GM19239 (cell line): ENCODE measurements at regions not wholly inside any gene's neighbourhood (a gene's known extent, or its start where the extent isn't known, plus 50 kb on each side); places are given as distances from the start of the nearest gene placed in this dataset.
"Not testable (repeated sequence)": the region's sequence is repeated elsewhere in the genome, so short reads cannot be mapped to it uniquely, and the experiment has no call there.

ENCODE experiments used
- DNase-seq: peaks from one replicate; pipeline ENCODE4 v3.0.0; 2011; ENCODE audit warnings: low spot score; ENCODE audit not compliant: insufficient read length
- FAIRE-seq: peaks from 2 replicates; lab custom pipeline; 2011; peaks lifted over from hg19 to GRCh38; lab: Jason Lieb, UNC

DNA sequence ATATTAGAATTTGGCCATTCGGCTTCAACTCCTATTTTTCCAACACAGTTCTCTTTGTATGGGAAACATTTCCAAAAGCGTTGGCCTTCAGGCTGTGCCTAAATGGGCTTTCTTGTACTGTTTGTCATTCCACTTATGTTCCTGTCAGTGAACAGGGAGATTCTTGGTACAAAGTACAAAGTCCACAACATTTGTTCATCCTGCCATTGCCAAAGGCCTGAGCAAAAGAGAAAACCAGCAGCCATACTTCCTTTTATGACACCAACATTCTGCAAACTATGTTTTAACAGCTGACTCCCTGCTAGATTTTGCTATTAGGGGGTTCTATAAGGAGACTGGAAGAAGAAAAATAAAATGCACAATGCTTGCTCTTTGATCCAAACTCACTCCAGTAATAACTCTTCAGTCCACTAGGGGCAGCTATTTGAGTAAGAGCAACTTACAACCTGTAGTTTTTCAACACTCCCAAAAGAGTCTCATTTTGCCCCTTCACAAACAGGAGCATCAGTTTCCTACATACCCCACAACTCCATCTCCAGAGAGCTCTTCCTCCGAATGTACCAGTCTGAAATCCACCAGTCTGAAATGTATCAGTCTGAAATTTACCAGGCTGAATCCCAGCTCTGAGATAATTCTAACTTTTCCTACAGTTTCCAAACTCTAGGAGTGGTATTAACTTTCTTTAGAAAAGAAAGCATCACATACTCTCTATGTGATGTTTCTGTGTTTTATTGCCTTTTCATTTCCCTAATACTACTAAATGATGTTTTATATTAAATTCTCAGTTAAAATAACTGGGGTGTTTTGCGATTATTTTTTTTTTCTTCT, 693.8 kb downstream of the DNAH5 start:
- DNase-seq (no peak), FAIRE-seq (no peak)

DNA sequence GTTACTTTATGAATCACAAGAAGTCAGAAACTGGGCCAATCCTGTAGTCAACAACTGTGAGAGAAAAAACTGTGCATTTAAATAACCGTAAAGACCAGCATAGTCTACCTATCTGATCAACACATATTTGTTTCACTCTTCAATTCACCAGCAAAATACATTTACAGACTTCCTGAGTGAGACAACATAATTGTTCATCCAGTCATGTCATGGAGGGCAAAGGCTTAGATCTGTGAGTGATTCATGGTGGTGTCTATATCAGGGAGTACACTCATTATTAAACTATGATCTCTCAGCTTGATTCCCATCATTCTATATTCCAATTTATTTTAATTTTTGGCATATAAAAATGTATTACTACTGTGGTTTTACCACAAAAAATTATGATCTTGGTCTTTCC, 694.6 kb downstream of the DNAH5 start:
- DNase-seq (no peak), FAIRE-seq (no peak)

DNA sequence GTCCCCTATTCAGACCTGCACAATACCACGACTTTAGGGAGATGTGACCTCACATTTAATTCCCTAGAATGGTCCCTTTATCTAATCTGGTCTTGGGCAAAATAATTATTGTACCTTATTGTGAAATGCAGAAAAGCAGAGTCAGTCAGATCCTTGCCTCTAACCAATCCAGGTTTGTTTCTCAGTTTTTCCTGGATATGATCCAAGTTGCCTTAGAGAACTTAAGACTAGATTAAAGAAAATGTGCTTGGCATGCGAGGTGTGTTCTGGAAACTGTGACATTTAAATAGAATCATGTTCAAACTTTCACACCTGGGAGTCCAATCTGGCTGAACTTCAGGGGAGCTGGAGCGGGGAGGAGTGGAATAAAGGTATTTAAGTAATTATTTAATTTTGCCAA, 696.2 kb downstream of the DNAH5 start:
- FAIRE-seq (no peak), DNase-seq (no peak)

DNA sequence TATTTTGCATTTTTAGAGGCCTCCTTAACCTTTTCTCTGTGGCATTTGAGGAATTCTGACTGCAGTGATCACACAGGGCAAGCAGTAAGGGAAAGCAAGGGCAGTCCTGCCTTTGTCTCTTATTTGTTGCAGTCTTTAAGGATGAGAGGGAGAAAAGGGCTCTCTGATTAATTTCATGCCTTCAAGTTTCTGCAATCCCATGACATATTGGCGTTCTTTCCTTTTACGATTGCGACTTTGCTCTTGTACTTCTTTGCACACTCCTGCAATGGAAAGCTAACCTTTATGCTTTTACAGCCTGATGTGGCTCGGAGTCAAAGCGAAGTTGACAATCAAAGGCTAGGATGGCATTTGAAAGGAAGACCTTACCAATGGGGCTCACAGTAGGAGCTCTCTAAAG, 698.4 kb downstream of the DNAH5 start:
- DNase-seq (no peak), FAIRE-seq (no peak)

DNA sequence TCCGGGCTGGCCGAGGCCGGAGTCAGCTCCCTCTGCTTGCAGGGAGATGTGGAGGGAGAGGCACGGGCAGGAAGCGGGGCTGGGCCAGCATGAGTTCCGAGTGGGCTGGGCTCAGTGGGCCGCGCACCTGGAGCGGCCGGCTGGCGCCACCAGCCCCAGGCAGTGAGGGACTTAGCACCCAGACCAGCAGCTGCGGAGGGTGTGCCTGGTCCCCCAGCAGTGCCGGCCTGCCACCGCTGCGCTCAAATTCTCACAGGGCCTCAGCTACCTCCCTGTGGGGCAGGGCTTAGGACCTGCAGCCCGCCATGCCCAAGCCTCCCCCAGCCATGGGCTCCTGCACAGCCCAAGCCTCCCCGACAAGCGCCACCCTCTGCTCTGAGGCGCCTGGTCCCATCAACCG, 700.3 kb downstream of the DNAH5 start:
- DNase-seq (no peak), FAIRE-seq (no peak)

DNA sequence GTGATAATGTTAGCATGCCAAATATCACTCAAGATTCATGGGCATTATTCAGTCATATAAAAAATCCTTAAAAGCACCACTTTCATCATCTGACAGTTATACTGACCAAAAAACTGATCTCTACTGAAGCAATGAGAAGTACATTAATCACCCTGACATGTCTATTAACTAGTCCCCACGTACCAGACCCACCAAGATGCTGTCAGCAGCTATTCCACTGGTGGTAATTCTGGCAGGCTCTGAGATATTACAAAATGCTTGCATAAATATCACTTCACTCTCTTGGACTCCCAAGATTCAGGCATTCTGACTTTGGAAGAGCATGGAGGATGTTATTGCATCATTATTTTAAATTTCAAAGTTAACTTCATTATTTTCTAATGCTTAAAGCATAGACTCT, 717.0 kb downstream of the DNAH5 start:
- DNase-seq: no peak
- no peak for FAIRE-seq

DNA sequence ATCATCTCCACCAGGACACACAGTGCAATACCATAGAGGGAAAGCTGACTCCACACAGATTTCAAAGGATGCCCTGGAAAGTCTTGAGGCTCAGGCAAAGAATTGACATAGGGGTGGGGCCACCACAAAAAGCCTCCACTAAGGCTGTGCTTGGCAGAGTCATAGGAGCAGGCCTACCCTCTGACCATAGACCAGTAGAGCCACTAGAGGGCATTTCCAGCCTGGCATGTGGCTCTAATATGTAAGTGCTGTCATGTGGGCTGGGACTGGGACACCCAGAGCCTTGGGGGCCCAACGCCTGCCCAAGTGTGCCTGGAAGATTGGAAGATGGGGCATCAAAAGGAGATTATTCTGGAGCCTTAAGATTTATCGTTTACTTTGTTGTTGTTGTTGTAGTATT, 726.0 kb downstream of the DNAH5 start:
- DNase-seq: no peak
- no peak for FAIRE-seq

DNA sequence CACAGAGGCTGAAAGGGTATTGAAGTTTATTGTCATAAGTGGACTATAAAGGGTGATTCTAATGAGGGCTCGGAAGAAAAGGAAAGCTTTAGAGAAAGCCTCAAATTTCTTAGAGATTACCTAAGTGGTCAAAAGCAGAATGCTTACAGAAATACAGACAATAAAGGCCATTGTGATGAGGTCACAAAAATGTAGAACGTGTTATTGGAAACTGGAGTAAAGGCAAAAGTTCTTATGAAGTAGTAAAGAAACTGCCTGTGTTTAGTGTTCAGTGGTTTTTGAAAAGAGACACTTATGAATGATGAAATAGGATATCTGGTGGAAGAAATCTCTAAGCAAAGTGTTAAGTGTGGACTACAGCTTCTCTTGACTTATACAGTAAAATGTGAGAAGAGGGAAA, 726.9 kb downstream of the DNAH5 start:
- no peak for DNase-seq
- FAIRE-seq: no peak

DNA sequence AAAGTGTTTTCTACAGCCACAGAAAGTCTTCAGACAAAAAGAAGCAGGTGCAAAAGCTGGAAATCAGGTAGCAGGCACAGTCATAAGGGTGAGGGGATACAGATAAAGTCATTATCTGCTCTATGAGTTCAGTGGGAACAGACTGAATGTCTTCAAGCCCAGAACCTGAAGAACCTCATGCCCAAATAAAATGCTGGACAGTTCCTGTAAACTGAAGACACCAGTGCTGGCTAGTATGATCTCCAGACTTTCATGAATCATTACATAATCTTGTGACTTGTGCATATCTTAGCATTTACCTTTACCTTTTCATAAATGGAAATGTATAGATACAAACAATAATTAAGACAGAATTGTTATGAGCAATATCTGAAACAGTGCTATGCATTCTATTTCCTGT, 728.7 kb downstream of the DNAH5 start:
- FAIRE-seq (no peak), DNase-seq (no peak)

DNA sequence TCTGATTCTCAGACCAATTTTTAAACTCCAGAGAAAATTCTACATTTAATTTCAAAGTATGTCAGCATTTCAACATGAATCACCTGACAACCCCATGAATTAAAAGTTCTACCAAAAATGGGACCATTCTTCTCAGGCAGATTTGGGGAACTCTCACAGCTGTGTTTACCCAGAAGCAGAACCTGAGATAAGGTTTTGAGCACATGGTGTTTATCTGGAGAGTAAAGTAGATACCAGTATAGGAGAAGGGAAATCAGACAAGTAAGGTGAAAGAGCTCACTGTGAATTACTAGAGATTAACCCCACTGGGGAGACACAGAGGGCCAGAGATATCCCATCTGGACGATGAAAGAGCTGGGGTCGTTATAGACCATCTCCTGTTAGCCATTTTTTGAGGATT, 729.1 kb downstream of the DNAH5 start:
- no peak for DNase-seq
- FAIRE-seq: no peak

DNA sequence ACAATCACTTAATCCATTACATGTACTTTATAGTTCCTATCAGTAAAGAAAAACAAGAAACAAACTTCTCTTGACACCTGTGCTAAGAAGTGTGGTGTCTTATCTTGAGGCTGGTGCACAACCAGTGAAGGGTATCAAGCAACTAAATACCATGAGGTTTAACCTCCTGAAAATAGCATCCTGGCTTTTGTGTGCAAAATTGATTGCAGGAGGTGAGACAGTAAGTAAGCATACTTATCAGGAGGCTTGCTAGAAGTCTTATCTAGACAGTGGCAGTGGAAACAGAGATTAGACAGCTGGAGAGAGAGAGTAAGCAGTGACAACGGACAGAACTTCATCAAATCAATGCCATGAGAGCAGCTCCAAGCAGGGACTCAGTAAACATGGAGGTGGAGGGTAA, 730.3 kb downstream of the DNAH5 start:
- DNase-seq (no peak), FAIRE-seq (no peak)

DNA sequence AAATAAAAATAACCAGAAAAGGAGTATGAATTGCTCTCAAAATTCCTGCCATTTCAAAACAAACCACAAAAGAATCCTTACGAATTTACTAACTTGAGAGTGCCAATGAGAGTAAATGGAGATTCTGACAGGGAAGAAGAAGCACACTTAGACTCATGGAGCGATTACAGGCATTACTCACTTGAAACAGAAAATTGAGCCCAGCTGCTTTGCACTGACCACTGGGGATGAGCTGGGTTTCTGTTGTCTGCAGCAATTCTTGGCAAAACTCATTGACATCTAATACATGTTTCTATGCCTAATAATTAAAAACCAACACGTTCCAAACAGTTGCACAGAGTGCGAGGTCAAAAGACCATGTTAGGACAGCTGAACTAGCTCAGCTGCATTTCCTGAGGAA, 731.6 kb downstream of the DNAH5 start:
- no peak for DNase-seq
- no peak for FAIRE-seq

DNA sequence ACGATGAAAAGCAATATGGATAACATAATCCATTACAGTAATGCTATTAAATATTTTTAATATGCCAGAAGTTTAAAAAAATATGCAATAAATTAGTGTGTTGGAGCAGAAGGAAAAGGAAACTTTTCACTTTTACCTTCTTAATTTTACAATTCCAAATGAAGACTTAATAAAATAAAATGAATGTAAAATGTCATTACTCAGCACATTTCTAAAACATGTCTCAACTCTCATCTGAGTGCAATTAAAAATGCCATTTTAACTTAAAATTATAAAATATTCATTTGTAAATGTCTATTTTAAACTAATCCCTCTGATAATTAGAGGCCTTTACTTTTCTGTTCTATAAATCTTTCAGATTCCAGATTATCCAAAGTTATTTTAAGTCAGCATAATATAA, 733.4 kb downstream of the DNAH5 start:
- DNase-seq (no peak), FAIRE-seq (no peak)

DNA sequence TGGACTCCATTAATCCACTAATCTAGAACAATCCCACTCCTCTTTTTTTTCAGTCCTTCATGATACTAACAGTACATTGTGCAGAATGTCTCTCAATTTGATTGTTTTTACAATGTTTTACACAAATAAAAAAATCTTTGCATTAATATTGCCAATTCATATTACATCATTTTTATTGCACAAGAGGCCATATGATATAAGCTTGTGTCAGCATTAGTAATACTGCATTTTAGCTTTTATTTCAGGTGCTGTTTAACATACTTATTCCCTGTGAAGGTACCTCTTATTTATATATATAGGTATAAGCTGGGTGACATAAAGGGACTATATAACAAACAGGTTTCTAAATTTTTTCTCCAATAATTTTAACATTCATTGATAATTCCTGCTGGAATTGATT, 737.4 kb downstream of the DNAH5 start:
- DNase-seq (no peak), FAIRE-seq (no peak)

DNA sequence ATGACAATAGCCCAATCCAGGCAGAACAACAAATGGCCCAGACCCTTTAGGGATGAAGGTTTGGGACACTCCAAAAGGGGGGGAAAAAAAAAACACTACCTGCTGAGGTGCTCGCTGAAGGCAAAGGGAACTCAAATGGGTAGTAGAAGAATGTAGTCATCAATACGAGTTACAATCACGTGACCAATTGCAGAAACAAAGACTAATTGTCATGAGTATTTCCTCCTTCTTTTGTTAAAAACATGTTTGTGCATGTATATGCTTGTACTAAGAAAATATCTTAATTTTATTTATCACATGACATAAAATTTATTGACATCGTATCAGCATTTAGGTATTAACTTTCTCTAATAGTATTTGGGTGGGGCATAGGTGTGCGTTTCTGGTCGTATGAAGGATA, 743.5 kb downstream of the DNAH5 start:
- FAIRE-seq: no peak
- DNase-seq: no peak

DNA sequence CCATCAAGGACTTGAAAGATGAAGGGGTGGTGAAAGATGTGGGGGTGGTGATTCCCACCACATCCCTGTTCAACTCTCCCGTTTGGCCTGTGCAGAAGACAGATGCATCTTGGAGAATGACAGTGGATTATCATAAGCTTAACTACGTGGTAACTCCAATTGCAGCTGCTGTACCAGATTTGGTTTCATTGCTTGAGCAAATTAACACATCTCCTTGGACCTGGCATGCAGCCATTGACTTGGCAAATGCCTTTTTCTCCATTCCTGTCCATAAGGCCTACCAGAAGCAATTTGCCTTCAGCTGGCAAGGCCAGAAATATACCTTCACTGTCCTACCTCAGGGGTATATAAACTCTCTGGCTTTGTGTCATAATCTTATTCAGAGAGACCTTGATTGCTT, 746.3 kb downstream of the DNAH5 start:
- not testable (repeated sequence) for FAIRE-seq, DNase-seq

DNA sequence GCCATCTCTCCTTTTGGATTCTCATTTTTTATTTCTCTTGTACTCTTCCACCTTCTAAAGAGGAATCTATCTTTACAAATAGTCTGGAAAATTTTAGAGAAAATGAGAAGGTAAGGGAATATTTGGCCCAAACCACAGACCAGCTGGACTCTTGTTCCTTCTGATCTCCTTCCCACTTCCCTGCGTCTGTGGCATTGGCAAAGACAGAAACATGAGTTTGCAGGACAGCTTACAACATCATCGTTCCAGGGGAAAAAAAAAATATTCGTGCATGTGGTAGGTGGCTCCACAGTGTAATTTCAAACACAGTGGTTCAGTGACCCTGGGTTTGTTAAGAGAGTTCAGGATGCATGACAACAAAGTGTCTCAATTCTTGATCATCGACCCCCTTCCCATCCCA, 755.0 kb downstream of the DNAH5 start:
- FAIRE-seq: no peak
- no peak for DNase-seq

DNA sequence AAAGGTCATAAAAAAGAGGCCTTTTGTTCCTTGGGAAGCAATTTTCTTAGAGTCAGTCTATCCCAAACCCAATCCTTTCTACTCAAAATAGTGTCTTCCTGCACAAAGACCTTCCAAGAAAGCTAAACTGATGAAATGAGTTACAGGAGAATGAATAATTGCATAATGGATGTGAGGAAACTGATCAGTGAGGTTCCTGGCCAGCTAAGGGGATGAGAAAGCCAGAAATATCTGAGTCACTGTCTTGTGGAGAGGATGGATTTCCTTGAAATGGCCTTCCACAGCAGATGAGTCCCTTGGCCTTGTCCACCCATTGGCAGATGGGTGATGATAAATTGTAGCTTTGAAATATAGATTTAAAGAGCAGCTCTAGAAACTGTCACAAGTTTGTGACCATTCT, 756.1 kb downstream of the DNAH5 start:
- FAIRE-seq (no peak), DNase-seq (no peak)

DNA sequence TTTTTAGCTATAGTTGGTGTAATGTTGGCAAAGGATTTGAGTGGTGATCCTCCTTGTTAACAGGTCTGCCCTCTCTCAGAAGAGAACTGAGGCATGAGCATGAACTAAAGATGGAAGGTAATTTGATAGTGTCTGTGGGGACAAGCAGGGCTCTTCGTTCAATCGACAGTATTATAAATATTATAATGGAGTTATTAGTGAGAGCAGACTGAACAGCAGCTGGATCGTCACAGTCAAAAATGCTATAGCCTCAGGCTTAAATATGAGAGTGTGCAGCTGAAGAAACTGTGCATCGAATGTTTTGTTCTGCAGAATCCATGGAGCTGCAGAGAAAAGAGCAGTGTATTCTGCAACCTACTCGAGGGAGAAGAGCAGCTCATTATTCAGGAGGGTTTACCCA, 757.3 kb downstream of the DNAH5 start:
- DNase-seq (no peak), FAIRE-seq (no peak)

DNA sequence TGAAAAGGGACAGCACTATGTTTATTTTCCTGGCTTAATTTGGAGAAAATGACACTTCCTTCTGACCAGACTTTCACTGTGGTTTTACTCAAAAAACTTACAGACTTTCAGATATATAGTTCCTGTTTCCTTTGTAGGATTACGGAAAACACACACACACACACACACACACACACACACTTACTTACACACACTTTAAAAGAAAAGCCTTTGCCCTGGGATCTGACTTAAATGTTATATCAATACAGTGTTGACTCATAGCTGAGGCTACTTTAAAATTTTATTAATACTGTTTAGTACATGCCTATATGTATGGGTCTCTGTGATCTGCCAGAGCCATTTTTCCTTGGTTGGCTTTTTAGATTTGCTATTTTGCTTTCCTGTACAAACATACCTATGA, 758.3 kb downstream of the DNAH5 start:
- DNase-seq: no peak
- FAIRE-seq: no peak

DNA sequence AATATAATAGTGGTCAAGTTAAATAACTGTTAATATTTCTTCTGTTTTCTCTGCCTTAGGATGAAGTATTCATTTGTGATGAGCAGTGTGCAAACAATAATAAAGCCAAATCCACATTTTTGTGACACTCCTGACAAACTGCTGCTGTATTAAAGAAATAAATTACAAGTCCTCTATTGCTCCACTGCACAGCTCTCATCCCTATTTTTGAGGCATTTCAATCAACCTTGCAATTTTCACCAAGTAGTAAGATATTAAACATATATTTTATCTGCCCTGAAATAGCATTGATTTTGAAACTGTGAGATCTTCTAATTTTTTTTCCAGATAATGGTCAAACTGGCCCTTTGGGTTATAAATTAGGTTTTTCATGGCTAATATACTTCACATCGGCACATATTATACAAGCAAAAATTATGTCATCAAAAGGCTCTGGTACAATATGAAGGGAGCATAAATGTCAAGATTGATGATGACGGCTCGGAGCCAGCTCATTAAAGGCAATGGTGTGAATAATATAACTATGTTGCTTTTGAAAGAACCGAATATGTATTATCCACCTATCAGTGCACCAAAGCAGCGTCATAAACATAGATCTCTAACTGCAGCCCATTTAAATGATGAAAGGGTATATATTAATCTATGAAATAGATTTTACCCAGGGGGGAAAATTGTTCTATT, 764.9 kb downstream of the DNAH5 start:
- FAIRE-seq (no peak), DNase-seq (no peak)

DNA sequence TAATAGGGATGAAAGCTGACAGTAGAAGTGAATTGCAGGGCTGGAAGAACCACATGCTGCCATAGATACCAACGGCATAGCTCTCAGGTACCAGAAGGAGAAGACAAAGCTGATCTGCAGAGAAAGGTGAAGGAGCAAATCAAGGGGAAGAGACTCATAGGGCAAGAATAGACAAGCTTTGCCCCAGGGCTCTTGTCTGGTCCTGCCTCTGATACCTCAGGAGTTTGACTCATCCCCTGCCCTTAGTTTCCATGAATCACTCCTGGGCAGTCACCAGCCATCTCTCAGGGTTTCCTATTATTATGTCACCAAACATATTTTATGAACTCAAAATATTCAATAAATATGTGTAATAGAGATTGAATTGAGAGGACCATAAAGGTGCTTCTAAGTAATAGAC, 800.9 kb downstream of the DNAH5 start:
- FAIRE-seq (no peak), DNase-seq (no peak)
